ENCODE measurements at regions not wholly inside any gene's neighbourhood (a gene's known extent, or its start where the extent isn't known, plus 50 kb on each side); places are given as distances from the start of the nearest gene placed in this dataset.

- no peak for TF ChIP-seq ZNF302 (CRISPR knock-in tag; IDR thresholded peaks at IDR 0.05)
- TF ChIP-seq PHF8 (IDR thresholded peaks at IDR 0.05; ENCODE audit: borderline replicate concordance, low read depth), result no peak
- no peak for TF ChIP-seq EHMT2 (IDR thresholded peaks at IDR 0.05; ENCODE audit: low read depth)
Observed at GRCh38 chr4:85280963-85281362, 194.0 kb upstream of the ARHGAP24 start.
